A549 (cell line): ENCODE measurements at regions not wholly inside any gene's neighbourhood (a gene's known extent, or its start where the extent isn't known, plus 50 kb on each side); places are given as distances from the start of the nearest gene placed in this dataset.

ENCODE experiments used
- ATAC-seq, 2 experiments: fragments of 200-7000 bp in 1 of 2; fragments of >200 bp in 1 of 2; cut with Nextera tagmentation in 1 of 2; cut with Tn5 transposase in 1 of 2; 3 replicates each; pipeline versions ENCODE4 v1.8.0 to v1.9.1; 2018 to 2020; ENCODE audit warnings: mild to moderate bottlenecking in 1 of 2, moderate library complexity in 1 of 2
- CTCF ChIA-PET: fragments of 300-600 bp; sonication (Branson Sonifier 250); formaldehyde crosslinking; extraction: SDS; loops from one replicate; lab custom pipeline; 2021; ENCODE audit warnings: antibody characterized with exemption, inconsistent platforms; lab: Yijun Ruan, JAX
- POLR2A ChIA-PET: fragments of 350-600 bp; formaldehyde crosslinking; extraction: SDS; loops from one replicate; lab custom pipeline; 2021; ENCODE audit warnings: antibody characterized with exemption, inconsistent platforms; lab: Yijun Ruan, JAX
- DNase-seq, 2 experiments: peaks; one replicate each; pipeline versions ENCODE4 v3.0.0 to v3.0.0-alpha.2; 2011 to 2016; ENCODE audit warnings: low read depth in 1 of 2, low spot score in 1 of 2
- FAIRE-seq: peaks from 2 replicates; lab custom pipeline; 2011; peaks lifted over from hg19 to GRCh38; lab: Jason Lieb, UNC
- H3K27ac ChIP-seq, 2 experiments: fragments of >200 bp; sonication (Bioruptor Twin); formaldehyde crosslinking; 3 replicates each; pipeline ENCODE4 v1.5.1; 2016 to 2017
- H3K4me1 ChIP-seq: fragments of >200 bp; sonication (Bioruptor Twin); formaldehyde crosslinking; 3 replicates; pipeline ENCODE4 v1.6.1; 2016
- H3K4me2 ChIP-seq: fragments of >200 bp; sonication (Bioruptor Twin); formaldehyde crosslinking; 3 replicates; pipeline ENCODE4 v1.6.1; 2016
- H3K4me3 ChIP-seq: fragments of >200 bp; sonication (Bioruptor Twin); formaldehyde crosslinking; 3 replicates; pipeline ENCODE4 v1.5.1; 2016
- H3K9me3 ChIP-seq: fragments of >200 bp; sonication (Bioruptor Twin); formaldehyde crosslinking; 3 replicates; pipeline ENCODE4 v1.6.1; 2016
- CBX2 ChIP-seq: fragments of 200-600 bp; sonication (generic); IDR thresholded peaks from 2 replicates; pipeline ENCODE4 v1.6.1; 2016; ENCODE audit warnings: low read depth, mild to moderate bottlenecking, borderline replicate concordance
- CTCF ChIP-seq: fragments of >200 bp; sonication (Bioruptor Twin); formaldehyde crosslinking; IDR thresholded peaks from 3 replicates; pipeline ENCODE4 v1.5.1; 2016
- EP300 ChIP-seq, 2 experiments: fragments of >200 bp; sonication (Bioruptor Twin); formaldehyde crosslinking; IDR thresholded peaks; 2 replicates in 1 of 2; 3 replicates in 1 of 2; pipeline ENCODE4 v1.6.1; 2016 to 2017
- FOSL2 ChIP-seq, 2 experiments: fragments of 450-650 bp in 1 of 2; fragments of >200 bp in 1 of 2; sonication (Bioruptor Twin) in 1 of 2; formaldehyde crosslinking; IDR thresholded peaks; 2 replicates each; pipeline versions ENCODE4 v1.5.0 to v1.6.1; 2016 to 2020; ENCODE audit warnings: mild to moderate bottlenecking in 1 of 2, moderate library complexity in 1 of 2
- FOXS1 ChIP-seq: fragments of 250-450 bp; sonication (Bioruptor Pico); IDR thresholded peaks from 2 replicates; pipeline ENCODE4 v1.5.0; 2020; ENCODE audit warnings: mild to moderate bottlenecking, moderate library complexity
- GATA3 ChIP-seq: IDR thresholded peaks from 2 replicates; pipeline ENCODE4 v1.6.1; 2012; ENCODE audit warnings: borderline replicate concordance
- HDAC2 ChIP-seq: fragments of 200-600 bp; sonication (generic); IDR thresholded peaks from 2 replicates; pipeline ENCODE4 v1.6.1; 2016
- KDM5A ChIP-seq: fragments of 200-600 bp; sonication (generic); IDR thresholded peaks from 2 replicates; pipeline ENCODE4 v1.6.1; 2016; ENCODE audit warnings: antibody characterized with exemption, mild to moderate bottlenecking
- MYC ChIP-seq: IDR thresholded peaks from 2 replicates; pipeline ENCODE4 v1.6.1; 2012; ENCODE audit warnings: mild to moderate bottlenecking, inconsistent platforms, low read length, improper control_type of control experiment, borderline replicate concordance
- NPAS2 ChIP-seq: fragments of 250-450 bp; sonication (Bioruptor Pico); IDR thresholded peaks from 2 replicates; pipeline ENCODE4 v1.8.0; 2022; ENCODE audit warnings: mild to moderate bottlenecking, moderate library complexity, borderline replicate concordance
- NR3C1 ChIP-seq: fragments of >200 bp; sonication (Bioruptor Twin); formaldehyde crosslinking; IDR thresholded peaks from 3 replicates; pipeline ENCODE4 v1.6.1; 2017
- PHF8 ChIP-seq: fragments of 200-600 bp; sonication (generic); IDR thresholded peaks from 2 replicates; pipeline ENCODE4 v1.6.1; 2016; ENCODE audit warnings: low read depth, mild to moderate bottlenecking, antibody characterized with exemption, moderate library complexity, borderline replicate concordance
- RARB ChIP-seq: fragments of 250-450 bp; sonication (Bioruptor Pico); IDR thresholded peaks from 2 replicates; pipeline ENCODE4 v1.8.0; 2021; ENCODE audit warnings: mild to moderate bottlenecking, moderate library complexity
- TP53 ChIP-seq: fragments of 250-450 bp; sonication (Bioruptor Pico); IDR thresholded peaks from 2 replicates; pipeline ENCODE4 v1.5.0; 2021; ENCODE audit warnings: mild to moderate bottlenecking, moderate library complexity
- ZNF302 ChIP-seq: fragments of 250-450 bp; sonication (Bioruptor Pico); IDR thresholded peaks from 2 replicates; pipeline ENCODE4 v1.9.0; 2021; ENCODE audit warnings: inconsistent platforms, mild to moderate bottlenecking, moderate library complexity
- WGBS: methylation state at CpG from one replicate; pipeline ENCODE4 v1.1.6; 2017; ENCODE audit errors: missing lambda C conversion rate; 5-methylcytosine and 5-hydroxymethylcytosine counted together
- TF ChIP-seq, protein P1 (sequence below): IDR thresholded peaks from 2 replicates; pipeline ENCODE4 v1.6.1; 2012; ENCODE audit warnings: low read depth, borderline replicate concordance
- TF ChIP-seq, protein P2 (sequence below): IDR thresholded peaks from 2 replicates; pipeline ENCODE4 v1.6.1; 2012
- TF ChIP-seq, protein P3 (sequence below): fragments of 200-600 bp; sonication (generic); IDR thresholded peaks from 2 replicates; pipeline ENCODE4 v1.6.1; 2016; ENCODE audit warnings: antibody characterized with exemption, mild to moderate bottlenecking, moderate library complexity
- TF ChIP-seq, protein P4 (sequence below): fragments of >200 bp; sonication (Bioruptor Twin); formaldehyde crosslinking; IDR thresholded peaks from 3 replicates; pipeline ENCODE4 v1.6.1; 2016

GRCh38 chr18:11307716-11308115 lies 158.3 kb upstream of the PIEZO2 start:
- H3K27ac ChIP-seq: no peak overlapping the region
- FAIRE-seq: no peak
- H3K9me3 ChIP-seq: no peaks in the 10 kb centered on the region
- no peak overlapping the region for H3K4me3 ChIP-seq
- no peak for DNase-seq
- no peak for ATAC-seq
- TF ChIP-seq, protein P1, sequence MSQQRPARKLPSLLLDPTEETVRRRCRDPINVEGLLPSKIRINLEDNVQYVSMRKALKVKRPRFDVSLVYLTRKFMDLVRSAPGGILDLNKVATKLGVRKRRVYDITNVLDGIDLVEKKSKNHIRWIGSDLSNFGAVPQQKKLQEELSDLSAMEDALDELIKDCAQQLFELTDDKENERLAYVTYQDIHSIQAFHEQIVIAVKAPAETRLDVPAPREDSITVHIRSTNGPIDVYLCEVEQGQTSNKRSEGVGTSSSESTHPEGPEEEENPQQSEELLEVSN: no peak
- TF ChIP-seq, protein P2, sequence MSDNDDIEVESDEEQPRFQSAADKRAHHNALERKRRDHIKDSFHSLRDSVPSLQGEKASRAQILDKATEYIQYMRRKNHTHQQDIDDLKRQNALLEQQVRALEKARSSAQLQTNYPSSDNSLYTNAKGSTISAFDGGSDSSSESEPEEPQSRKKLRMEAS: no peak
- no peak for TF ChIP-seq TP53 (CRISPR knock-in tag)
- ChIA-PET CTCF (interaction anchor here (2.0 to 2.5 kb wide), 3 partner anchors 205 to 245 kb away, joined by 8 to 18 read pairs (median 9); no protein-coding TSS in a partner anchor), POLR2A (no interaction called here)
- no peak overlapping the region for H3K4me2 ChIP-seq
- H3K4me1 ChIP-seq: no peaks in the 10 kb centered on the region
- 49% methylated on average over 2 of the region's 2 CpGs for WGBS

- H3K4me3 ChIP-seq: no peak overlapping the region
- no peak for FAIRE-seq
- no CpG with 5 or more reads among the region's 2 CpGs for WGBS
- ChIA-PET CTCF (no interaction called here), POLR2A (no interaction called here)
- H3K27ac ChIP-seq: no peak overlapping the region
- ATAC-seq: no peak
- no peaks in the 10 kb centered on the region for H3K9me3 ChIP-seq
- H3K4me1 ChIP-seq: no peaks in the 10 kb centered on the region
- no peak for TF ChIP-seq PHF8
- TF ChIP-seq, protein P3, sequence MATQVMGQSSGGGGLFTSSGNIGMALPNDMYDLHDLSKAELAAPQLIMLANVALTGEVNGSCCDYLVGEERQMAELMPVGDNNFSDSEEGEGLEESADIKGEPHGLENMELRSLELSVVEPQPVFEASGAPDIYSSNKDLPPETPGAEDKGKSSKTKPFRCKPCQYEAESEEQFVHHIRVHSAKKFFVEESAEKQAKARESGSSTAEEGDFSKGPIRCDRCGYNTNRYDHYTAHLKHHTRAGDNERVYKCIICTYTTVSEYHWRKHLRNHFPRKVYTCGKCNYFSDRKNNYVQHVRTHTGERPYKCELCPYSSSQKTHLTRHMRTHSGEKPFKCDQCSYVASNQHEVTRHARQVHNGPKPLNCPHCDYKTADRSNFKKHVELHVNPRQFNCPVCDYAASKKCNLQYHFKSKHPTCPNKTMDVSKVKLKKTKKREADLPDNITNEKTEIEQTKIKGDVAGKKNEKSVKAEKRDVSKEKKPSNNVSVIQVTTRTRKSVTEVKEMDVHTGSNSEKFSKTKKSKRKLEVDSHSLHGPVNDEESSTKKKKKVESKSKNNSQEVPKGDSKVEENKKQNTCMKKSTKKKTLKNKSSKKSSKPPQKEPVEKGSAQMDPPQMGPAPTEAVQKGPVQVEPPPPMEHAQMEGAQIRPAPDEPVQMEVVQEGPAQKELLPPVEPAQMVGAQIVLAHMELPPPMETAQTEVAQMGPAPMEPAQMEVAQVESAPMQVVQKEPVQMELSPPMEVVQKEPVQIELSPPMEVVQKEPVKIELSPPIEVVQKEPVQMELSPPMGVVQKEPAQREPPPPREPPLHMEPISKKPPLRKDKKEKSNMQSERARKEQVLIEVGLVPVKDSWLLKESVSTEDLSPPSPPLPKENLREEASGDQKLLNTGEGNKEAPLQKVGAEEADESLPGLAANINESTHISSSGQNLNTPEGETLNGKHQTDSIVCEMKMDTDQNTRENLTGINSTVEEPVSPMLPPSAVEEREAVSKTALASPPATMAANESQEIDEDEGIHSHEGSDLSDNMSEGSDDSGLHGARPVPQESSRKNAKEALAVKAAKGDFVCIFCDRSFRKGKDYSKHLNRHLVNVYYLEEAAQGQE: no peak
- TF ChIP-seq EP300 (IDR thresholded peaks at IDR 0.05): no peak
- no peak for TF ChIP-seq CBX2
- TF ChIP-seq MYC: no peak
- no peak for TF ChIP-seq RARB (CRISPR knock-in tag)
- no peak for TF ChIP-seq NR3C1
- no peak for TF ChIP-seq FOSL2 (IDR thresholded peaks at IDR 0.05)
- TF ChIP-seq FOSL2 (CRISPR knock-in tag; IDR thresholded peaks at IDR 0.05): no peak
- TF ChIP-seq CTCF: no peak
- no peak for TF ChIP-seq NPAS2 (CRISPR knock-in tag)
- no peak for TF ChIP-seq GATA3
- TF ChIP-seq, protein P4, sequence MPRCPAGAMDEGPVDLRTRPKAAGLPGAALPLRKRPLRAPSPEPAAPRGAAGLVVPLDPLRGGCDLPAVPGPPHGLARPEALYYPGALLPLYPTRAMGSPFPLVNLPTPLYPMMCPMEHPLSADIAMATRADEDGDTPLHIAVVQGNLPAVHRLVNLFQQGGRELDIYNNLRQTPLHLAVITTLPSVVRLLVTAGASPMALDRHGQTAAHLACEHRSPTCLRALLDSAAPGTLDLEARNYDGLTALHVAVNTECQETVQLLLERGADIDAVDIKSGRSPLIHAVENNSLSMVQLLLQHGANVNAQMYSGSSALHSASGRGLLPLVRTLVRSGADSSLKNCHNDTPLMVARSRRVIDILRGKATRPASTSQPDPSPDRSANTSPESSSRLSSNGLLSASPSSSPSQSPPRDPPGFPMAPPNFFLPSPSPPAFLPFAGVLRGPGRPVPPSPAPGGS: no peak
- no peak for TF ChIP-seq FOXS1
- TF ChIP-seq KDM5A: no peak
- no peak for TF ChIP-seq HDAC2
- TF ChIP-seq ZNF302 (CRISPR knock-in tag): no peak
- no peak for DNase-seq
- H3K4me2 ChIP-seq: no peak overlapping the region
These were observed 156.1 kb upstream of the PIEZO2 start for GRCh38 chr18:11305507-11305906.
